Mesenchymal stem cell (in vitro differentiated cells and primary cell): ENCODE measurements at regions not wholly inside any gene's neighbourhood (a gene's known extent, or its start where the extent isn't known, plus 50 kb on each side); places are given as distances from the start of the nearest gene placed in this dataset.
A peak's percentile ranks its signal among the peaks of the same experiment; 100 is the strongest.

Source experiments
- DNase-seq: peaks from one replicate; pipeline ENCODE4 v3.0.0-alpha.2; 2013
- H2AFZ ChIP-seq: one replicate; pipeline ENCODE4 v1.6.1; 2013; ENCODE audit warnings: low read depth, mild to moderate bottlenecking, control low read depth, inconsistent platforms, low read length, moderate library complexity
- H2AK5ac ChIP-seq: 2 replicates; pipeline ENCODE4 v1.6.1; 2013; ENCODE audit warnings: low read length, moderate library complexity, mild to moderate bottlenecking, inconsistent platforms; ENCODE audit not compliant: severe bottlenecking
- H2BK120ac ChIP-seq: one replicate; pipeline ENCODE4 v1.6.1; 2013; ENCODE audit warnings: low read depth, mild to moderate bottlenecking, inconsistent platforms, low read length, moderate library complexity
- H2BK12ac ChIP-seq, 2 experiments: one replicate each; pipeline ENCODE4 v1.6.1; 2013; ENCODE audit warnings: inconsistent platforms in 2 of 2, low read length in 2 of 2, mild to moderate bottlenecking in 2 of 2, moderate library complexity in 2 of 2, control low read depth in 1 of 2
- H2BK15ac ChIP-seq: one replicate; pipeline ENCODE4 v1.6.1; 2013; ENCODE audit warnings: mild to moderate bottlenecking, low read depth, inconsistent platforms; ENCODE audit not compliant: poor library complexity, severe bottlenecking
- H2BK5ac ChIP-seq: 2 replicates; pipeline ENCODE4 v1.6.1; 2013; ENCODE audit warnings: low read depth, mild to moderate bottlenecking, low read length, control low read depth, inconsistent platforms; ENCODE audit not compliant: poor library complexity, severe bottlenecking
- H3K14ac ChIP-seq, 2 experiments: one replicate each; pipeline ENCODE4 v1.6.1; 2013; ENCODE audit warnings: inconsistent platforms in 2 of 2, low read length in 2 of 2, control low read depth in 1 of 2, mild to moderate bottlenecking in 1 of 2, moderate library complexity in 1 of 2
- H3K18ac ChIP-seq, 2 experiments: one replicate each; pipeline ENCODE4 v1.6.1; 2013; ENCODE audit warnings: inconsistent platforms in 2 of 2, low read length in 2 of 2, control low read depth in 1 of 2, low read depth in 1 of 2, mild to moderate bottlenecking in 1 of 2
- H3K23ac ChIP-seq, 2 experiments: one replicate each; pipeline ENCODE4 v1.6.1; 2013; ENCODE audit warnings: inconsistent platforms in 2 of 2, low read length in 2 of 2, mild to moderate bottlenecking in 2 of 2, moderate library complexity in 2 of 2, control low read depth in 1 of 2
- H3K27ac ChIP-seq: 2 replicates; pipeline ENCODE4 v1.5.1; 2013; ENCODE audit warnings: mild to moderate bottlenecking, moderate library complexity, low read length, control low read depth, inconsistent platforms; ENCODE audit not compliant: poor library complexity, severe bottlenecking
- H3K27me3 ChIP-seq, 2 experiments: 2 replicates each; pipeline versions ENCODE4 v1.6.1 to v1.7.0; 2013; ENCODE audit warnings: low read length in 2 of 2, mild to moderate bottlenecking in 2 of 2, moderate library complexity in 2 of 2, control low read depth in 1 of 2, inconsistent platforms in 1 of 2; ENCODE audit not compliant: control insufficient read depth in 1 of 2, insufficient read depth in 1 of 2
- H3K36me3 ChIP-seq, 2 experiments: 2 replicates each; pipeline versions ENCODE4 v1.6.1 to v1.7.0; 2013; ENCODE audit warnings: low read length in 2 of 2, control low read depth in 1 of 2, inconsistent platforms in 1 of 2, low read depth in 1 of 2, mild to moderate bottlenecking in 1 of 2; ENCODE audit not compliant: insufficient read depth in 2 of 2, control insufficient read depth in 1 of 2
- H3K4ac ChIP-seq, 2 experiments: one replicate each; pipeline ENCODE4 v1.6.1; 2013; ENCODE audit warnings: inconsistent platforms in 2 of 2, low read length in 2 of 2, mild to moderate bottlenecking in 2 of 2, moderate library complexity in 2 of 2, control low read depth in 1 of 2, low read depth in 1 of 2
- H3K4me1 ChIP-seq: 2 replicates; pipeline ENCODE4 v1.6.1; 2013; ENCODE audit warnings: low read depth, low read length, control low read depth; ENCODE audit not compliant: control insufficient read depth, insufficient read depth
- H3K4me2 ChIP-seq: 2 replicates; pipeline ENCODE4 v1.6.1; 2013; ENCODE audit warnings: low read length, mild to moderate bottlenecking, inconsistent platforms; ENCODE audit not compliant: poor library complexity, severe bottlenecking
- H3K4me3 ChIP-seq, 2 experiments: 2 replicates each; pipeline versions ENCODE4 v1.5.1 to v1.7.0; 2013; ENCODE audit warnings: low read length in 2 of 2, mild to moderate bottlenecking in 2 of 2, control low read depth in 1 of 2, low read depth in 1 of 2; ENCODE audit not compliant: insufficient read depth in 1 of 2
- H3K79me1 ChIP-seq: replicated peaks from 2 replicates; pipeline ENCODE4 v1.6.1; 2013; ENCODE audit warnings: mild to moderate bottlenecking, control low read depth, low read length, inconsistent platforms; ENCODE audit not compliant: poor library complexity, severe bottlenecking
- H3K9ac ChIP-seq: 2 replicates; pipeline ENCODE4 v1.7.0; 2013; ENCODE audit warnings: mild to moderate bottlenecking, low read length, moderate library complexity
- H3K9me3 ChIP-seq: 2 replicates; pipeline ENCODE4 v1.7.0; 2013; ENCODE audit warnings: mild to moderate bottlenecking, low read length; ENCODE audit not compliant: control insufficient read depth
- H4K8ac ChIP-seq: one replicate; pipeline ENCODE4 v1.6.1; 2013; ENCODE audit warnings: inconsistent platforms, mild to moderate bottlenecking, low read length, moderate library complexity
- H4K91ac ChIP-seq: one replicate; pipeline ENCODE4 v1.6.1; 2013; ENCODE audit warnings: mild to moderate bottlenecking, low read length, inconsistent platforms
- WGBS: methylation state at CpG from one replicate; pipeline ENCODE4 v1.1.7; 2013; ENCODE audit warnings: mixed read lengths; 5-methylcytosine and 5-hydroxymethylcytosine counted together

GRCh38 chr5:111836426-111836825 lies 79.4 kb upstream of the NREP start:
- no peak overlapping the region for H3K23ac ChIP-seq
- H3K27ac ChIP-seq = no peak overlapping the region
- H3K79me1 ChIP-seq = no peaks in the 10 kb centered on the region
- DNase-seq = no peak
- no peak overlapping the region for H2BK15ac ChIP-seq
- no peak overlapping the region for H3K9ac ChIP-seq
- no peak overlapping the region for H3K4ac ChIP-seq
- H2AFZ ChIP-seq = no peak overlapping the region
- H2BK12ac ChIP-seq = no peak overlapping the region
- no peak overlapping the region for H2BK120ac ChIP-seq
- H3K9me3 ChIP-seq = no peaks in the 10 kb centered on the region
- H3K36me3 ChIP-seq = no peaks in the 10 kb centered on the region
- H3K4me2 ChIP-seq = no peak overlapping the region
- H2BK5ac ChIP-seq = no peak overlapping the region
- no peak overlapping the region for H3K14ac ChIP-seq
- no peak overlapping the region for H4K8ac ChIP-seq
- H3K27me3 ChIP-seq = no peaks in the 10 kb centered on the region
- H2AK5ac ChIP-seq = no peak overlapping the region
- H3K4me1 ChIP-seq = no peaks in the 10 kb centered on the region
- H3K18ac ChIP-seq = no peak overlapping the region
- no peak overlapping the region for H4K91ac ChIP-seq
- H3K4me3 ChIP-seq = no peak overlapping the region

- Histone ChIP-seq H3K4me3 (no peak overlapping the region), H3K4me2 (no peak overlapping the region), H3K23ac (no peak overlapping the region), H3K4me1 (no peaks in the 10 kb centered on the region), H3K36me3 (no peaks in the 10 kb centered on the region), H3K27me3 (no peaks in the 10 kb centered on the region), H3K9ac (no peak overlapping the region), H3K4ac (no peak overlapping the region), H4K8ac (no peak overlapping the region), H3K79me1 (no peaks in the 10 kb centered on the region), H3K9me3 (no peaks in the 10 kb centered on the region), H2AFZ (no peak overlapping the region), H2BK12ac (no peak overlapping the region), H4K91ac (no peak overlapping the region), H3K27ac (no peak overlapping the region), H3K14ac (no peak overlapping the region), H2BK5ac (no peak overlapping the region), H3K18ac (no peak overlapping the region), H2BK15ac (no peak overlapping the region), H2BK120ac (no peak overlapping the region), H2AK5ac (no peak overlapping the region)
- WGBS = no CpG with 5 or more reads among the region's 2 CpGs
- DNase-seq = no peak
Measured at GRCh38 chr5:111834926-111835599, 78.1 kb upstream of the NREP start.

- WGBS = 33% methylated on average over 1 of the region's 1 CpG
- H2BK12ac ChIP-seq = no peak overlapping the region
- no peaks in the 10 kb centered on the region for H3K79me1 ChIP-seq
- H3K36me3 ChIP-seq = no peaks in the 10 kb centered on the region
- H4K8ac ChIP-seq = no peak overlapping the region
- no peak overlapping the region for H3K4me3 ChIP-seq
- H3K14ac ChIP-seq = no peak overlapping the region
- no peak overlapping the region for H3K27ac ChIP-seq
- no peaks in the 10 kb centered on the region for H3K9me3 ChIP-seq
- no peak overlapping the region for H2AFZ ChIP-seq
- H4K91ac ChIP-seq = no peak overlapping the region
- no peak overlapping the region for H3K4me2 ChIP-seq
- no peak overlapping the region for H2BK15ac ChIP-seq
- H3K4me1 ChIP-seq = peaks cover 1% of the 10 kb centered on the region
- peak; percentile 56 for DNase-seq
- H3K27me3 ChIP-seq = no peaks in the 10 kb centered on the region
- H2BK120ac ChIP-seq = no peak overlapping the region
- peak overlapping the region in 1 of 2 experiments; percentile 21 for H3K4ac ChIP-seq
- no peak overlapping the region for H2AK5ac ChIP-seq
- H3K9ac ChIP-seq = no peak overlapping the region
- H2BK5ac ChIP-seq = no peak overlapping the region
- no peak overlapping the region for H3K23ac ChIP-seq
- no peak overlapping the region for H3K18ac ChIP-seq
Measured at GRCh38 chr5:111830333-111830732, 73.3 kb upstream of the NREP start.

- no peak overlapping the region for H2AFZ ChIP-seq
- no peaks in the 10 kb centered on the region for H3K9me3 ChIP-seq
- no peaks in the 10 kb centered on the region for H3K27me3 ChIP-seq
- no peak overlapping the region for H3K23ac ChIP-seq
- no peak overlapping the region for H2BK120ac ChIP-seq
- no peaks in the 10 kb centered on the region for H3K79me1 ChIP-seq
- peak; percentile 72 for DNase-seq
- H2BK15ac ChIP-seq = no peak overlapping the region
- H3K14ac ChIP-seq = no peak overlapping the region
- no peak overlapping the region for H2BK5ac ChIP-seq
- no peak overlapping the region for H3K18ac ChIP-seq
- H2BK12ac ChIP-seq = no peak overlapping the region
- H3K4me1 ChIP-seq = peaks cover 1% of the 10 kb centered on the region
- H3K4me2 ChIP-seq = no peak overlapping the region
- H3K36me3 ChIP-seq = no peaks in the 10 kb centered on the region
- no peak overlapping the region for H4K8ac ChIP-seq
- H4K91ac ChIP-seq = no peak overlapping the region
- H2AK5ac ChIP-seq = no peak overlapping the region
- no peak overlapping the region for H3K4ac ChIP-seq
- no peak overlapping the region for H3K4me3 ChIP-seq
- no peak overlapping the region for H3K27ac ChIP-seq
- H3K9ac ChIP-seq = peak overlapping the region; percentile 20
- 20% methylated on average over 1 of the region's 1 CpG for WGBS
Measured at GRCh38 chr5:111829701-111830100, 72.7 kb upstream of the NREP start.
